NCI-H2227 (cell line): ENCODE measurements at regions not wholly inside any gene's neighbourhood (a gene's known extent, or its start where the extent isn't known, plus 50 kb on each side); places are given as distances from the start of the nearest gene placed in this dataset.
A peak's percentile ranks its signal among the peaks of the same experiment; 100 is the strongest.
"Not testable (repeated sequence)": the region's sequence is repeated elsewhere in the genome, so short reads cannot be mapped to it uniquely, and the experiment has no call there.

ENCODE experiments used
- DNase-seq: peaks from one replicate; lab custom pipeline; 2025; ENCODE audit not compliant: unreplicated experiment; lab: John Stamatoyannopoulos, UW

DNA sequence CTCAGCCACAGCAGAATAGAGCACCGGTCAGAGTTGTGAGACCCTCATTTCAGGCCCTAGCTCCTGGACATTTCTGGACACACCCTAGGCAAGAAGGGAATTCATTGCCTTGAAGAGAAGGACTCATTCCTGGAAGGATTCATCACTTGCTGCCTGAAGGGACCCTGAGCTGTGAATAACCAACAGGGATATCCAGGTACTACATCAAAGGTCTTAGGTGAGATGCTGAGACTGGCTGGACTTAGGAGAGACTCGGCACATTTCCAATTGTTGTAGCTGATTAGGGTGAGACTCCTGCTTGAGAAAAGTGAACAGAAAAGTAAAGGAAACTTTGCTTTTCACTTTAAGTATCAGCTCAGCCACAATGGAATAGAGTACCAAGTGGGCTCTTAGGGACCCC is 208.1 kb upstream of the CDKN2B start:
- DNase-seq, result no peak

DNA sequence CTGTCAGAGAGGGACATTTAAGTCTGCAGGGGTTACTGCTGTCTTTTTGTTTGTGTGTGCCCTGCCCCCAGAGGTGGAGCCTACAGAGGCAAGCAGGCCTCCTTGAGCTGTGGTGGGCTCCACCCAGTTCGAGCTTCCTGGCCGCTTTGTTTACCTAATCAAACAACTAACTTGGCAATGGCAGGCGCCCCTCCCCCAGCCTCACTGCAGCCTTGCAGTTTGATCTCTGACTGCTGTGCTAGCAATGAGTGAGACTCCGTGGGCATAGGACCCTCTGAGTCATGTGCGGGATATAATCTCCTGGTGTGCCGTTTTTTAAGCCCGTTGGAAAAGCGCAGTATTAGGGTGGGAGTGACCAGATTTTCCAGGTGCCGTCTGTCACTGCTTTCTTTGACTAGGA is 216.8 kb upstream of the CDKN2B start:
- not testable (repeated sequence) for DNase-seq

DNA sequence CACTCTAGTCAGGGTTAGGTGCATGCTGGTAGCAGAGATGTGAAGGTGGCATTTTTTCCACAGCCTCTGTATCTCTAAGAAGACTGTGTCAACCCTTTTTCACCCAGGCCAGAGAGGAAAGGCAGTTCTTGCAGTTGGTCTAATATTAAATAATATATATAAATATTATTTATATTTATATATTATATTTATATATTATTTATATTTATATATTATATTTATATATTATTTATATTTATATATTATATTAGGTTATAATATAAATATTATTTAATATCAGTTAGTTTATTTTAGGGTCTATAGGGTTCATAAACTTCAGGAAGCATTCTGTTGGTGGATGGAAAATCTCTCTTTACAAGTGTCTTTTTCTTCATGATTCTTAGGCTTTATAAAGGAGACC is 218.6 kb upstream of the DMRTA1 start:
- no peak for DNase-seq

DNA sequence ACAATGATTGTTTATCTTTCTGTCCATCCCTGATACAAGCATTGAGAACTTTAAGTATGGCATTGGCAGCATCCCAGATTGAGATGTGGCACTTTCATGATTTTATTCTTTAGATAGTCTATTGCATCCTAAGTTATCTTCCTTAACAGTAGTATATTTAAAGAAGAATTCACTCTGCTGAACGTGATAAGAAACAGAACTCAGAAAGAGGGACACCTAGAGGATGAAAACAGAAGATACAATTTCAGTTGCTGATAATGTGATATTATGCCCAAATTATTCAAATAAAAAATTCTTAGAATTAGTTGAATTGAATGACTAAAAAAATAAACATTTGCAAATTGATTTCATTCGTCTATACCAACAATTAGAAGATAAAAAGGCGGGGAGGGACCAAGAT is 218.1 kb upstream of the DMRTA1 start:
- DNase-seq, result no peak

DNA sequence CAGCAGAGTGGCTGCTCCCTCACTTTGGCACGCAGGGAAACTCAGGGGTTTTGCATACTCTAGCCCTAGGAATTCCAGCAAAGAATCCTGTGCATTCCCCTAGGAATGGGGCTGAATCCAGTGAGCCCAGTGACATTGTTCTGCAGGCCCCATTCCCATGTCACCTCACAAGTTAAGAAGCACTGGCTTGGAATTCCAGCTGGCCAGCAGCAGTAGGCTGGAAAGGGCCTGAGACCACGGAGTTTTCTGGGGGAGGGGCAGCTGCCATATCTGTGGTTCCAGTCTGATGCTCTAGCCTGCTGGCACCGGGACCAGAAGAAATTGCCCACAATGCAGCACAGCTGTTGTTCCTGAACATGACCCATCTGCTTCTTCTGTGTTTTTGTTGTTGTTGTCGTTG is 217.6 kb upstream of the DMRTA1 start:
- DNase-seq, result no peak

DNA sequence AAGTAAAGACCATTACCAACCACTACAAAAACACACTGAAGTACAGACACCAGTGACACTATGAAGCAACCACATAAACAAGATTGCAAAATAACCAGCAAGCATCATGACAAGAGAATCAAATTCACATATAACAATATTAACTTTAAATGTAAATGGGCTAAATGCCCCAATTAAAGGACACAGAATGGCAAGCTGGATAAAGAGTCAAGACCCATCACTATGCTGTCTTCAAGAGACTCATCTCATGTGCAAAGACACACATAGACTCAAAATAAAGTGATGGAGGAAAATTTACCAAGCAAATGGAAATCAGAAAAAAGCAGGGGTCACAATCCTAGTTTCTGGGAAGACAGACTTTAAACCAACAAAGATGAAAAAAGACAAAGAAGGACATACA is 215.3 kb upstream of the DMRTA1 start:
- DNase-seq, result not testable (repeated sequence)

DNA sequence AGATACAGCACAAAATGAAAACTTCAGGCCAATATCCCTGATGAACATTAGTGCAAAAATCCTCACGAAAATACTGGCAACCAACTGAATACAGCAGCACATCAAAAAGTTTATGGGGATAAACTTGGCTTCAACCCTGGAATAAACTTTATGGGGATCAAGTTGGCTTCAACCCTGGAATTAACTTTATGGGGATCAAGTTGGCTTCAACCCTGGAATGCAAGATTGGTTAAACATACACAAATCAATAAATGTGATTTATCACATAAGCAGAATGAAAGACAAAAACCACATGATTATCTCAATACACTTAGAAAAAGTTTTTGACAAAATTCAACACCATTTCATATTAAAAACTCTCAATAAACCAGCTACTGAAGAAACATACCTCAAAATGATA is 213.7 kb upstream of the DMRTA1 start:
- no peak for DNase-seq

DNA sequence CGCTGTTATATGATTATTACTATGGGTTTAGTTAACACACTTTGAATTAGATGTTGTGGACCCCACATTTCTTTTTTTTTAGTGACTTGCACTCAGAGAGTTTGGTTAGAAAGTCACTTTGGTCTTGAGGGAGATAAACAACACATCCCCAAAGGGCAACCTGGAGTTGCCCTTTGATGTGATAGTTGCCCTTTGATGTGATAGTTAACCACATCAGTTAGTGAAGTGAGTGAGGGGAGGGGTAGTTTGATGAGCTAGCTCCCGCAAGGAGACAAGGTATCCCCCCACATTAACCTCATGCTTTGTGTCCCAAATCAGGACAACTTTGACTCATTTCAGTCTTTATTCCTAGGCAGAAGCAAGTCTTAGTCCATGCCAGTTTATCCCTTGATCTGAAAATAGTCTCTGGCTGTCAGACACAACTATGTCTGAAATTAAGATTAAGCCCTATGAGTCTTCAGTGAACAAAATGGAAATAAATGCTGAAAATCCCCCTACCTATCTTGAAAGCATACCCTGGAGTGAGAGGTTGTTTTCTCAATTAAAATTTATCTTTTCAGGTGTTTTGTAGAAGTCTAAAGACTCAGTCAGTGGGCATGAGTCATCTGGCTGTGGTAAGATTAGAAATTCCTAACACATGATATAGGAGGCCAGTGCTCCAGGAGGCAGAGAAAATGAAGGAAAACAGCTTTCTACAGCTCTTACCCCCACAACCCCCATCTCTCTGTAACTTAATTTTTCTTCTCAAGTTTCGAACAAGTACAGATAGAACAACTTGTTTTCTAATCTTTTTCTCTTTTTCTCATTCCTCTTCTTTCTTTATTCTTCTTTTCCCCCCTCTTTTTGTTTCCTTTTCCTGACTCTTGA is 208.9 kb upstream of the DMRTA1 start:
- no peak for DNase-seq

DNA sequence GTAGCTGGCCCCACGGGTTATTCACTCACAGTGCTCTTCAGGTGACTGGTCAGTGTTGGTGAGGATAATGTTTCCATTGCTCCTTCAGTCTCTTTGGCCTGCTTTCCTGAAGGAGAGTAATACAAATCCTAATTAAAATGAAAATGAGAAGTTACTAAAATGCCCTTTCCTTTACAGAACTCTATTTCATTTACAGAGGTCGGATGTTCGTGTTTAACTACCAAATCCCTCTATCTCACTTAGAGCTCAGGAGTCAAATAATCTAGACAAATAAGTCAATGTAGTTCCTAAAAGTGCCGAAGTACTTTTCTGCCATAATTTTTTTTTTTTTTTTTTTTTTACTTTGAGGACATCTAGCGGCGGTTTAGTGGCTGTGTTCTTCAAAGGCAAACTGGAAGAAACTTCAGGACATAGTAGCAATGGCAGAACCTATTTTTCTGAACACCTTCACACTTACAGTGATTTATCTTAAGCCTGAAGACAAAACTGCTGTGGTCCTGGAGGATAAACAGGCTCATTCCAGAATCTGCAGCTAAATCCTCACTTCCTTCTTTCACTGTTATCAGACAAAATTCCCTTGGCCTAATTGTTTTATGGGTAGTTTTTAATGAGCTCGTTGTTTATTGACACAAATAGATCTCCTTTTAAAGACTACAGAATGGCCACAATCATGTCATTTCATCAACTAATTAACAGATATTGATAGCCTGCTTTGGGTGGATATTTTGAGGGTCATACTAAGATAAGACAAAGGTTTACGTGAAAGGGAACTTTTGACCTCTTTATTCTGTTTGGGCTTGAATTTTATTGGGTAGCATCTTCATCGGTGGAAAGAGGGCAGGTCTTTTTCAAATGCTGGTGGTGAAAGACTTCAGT is 207.6 kb upstream of the DMRTA1 start:
- DNase-seq, result peak; percentile 17

DNA sequence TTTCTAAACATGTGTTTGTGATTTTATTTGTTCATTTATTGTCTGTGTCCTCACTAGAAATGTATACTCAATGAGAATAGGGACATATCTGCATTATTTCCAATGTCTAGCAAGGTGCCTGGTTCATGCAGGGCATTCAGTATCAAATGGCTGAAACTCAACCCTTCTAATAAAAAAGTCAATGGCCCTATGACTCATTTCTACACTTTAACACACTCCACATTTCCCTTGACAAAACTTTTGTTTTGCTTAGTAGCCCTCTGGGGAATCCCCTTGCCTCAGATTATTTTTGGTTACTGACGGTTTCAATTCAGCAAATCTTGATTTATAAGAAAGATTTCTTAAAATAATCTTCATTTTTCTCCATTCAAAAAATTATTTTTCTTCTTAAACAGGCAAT is 206.0 kb upstream of the DMRTA1 start:
- DNase-seq, result no peak

DNA sequence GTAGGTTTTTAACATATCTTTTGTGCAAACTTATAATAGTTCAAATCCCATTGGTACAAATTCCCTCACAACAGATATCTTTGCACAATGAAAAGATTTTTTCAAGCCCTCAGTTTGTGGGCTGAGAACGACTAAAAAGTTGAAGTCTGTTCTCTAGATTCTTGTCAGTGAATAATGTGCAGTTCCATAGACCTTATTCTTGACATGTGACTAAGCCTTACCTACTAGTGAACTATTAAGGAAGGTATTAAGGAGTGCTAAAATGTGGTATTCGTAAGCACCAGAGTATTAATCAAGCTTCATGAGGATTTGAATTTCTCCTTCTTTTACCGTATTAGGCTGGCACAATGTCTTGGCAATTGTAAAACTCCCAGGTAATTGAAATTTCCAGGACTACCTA is 205.6 kb upstream of the DMRTA1 start:
- no peak for DNase-seq

DNA sequence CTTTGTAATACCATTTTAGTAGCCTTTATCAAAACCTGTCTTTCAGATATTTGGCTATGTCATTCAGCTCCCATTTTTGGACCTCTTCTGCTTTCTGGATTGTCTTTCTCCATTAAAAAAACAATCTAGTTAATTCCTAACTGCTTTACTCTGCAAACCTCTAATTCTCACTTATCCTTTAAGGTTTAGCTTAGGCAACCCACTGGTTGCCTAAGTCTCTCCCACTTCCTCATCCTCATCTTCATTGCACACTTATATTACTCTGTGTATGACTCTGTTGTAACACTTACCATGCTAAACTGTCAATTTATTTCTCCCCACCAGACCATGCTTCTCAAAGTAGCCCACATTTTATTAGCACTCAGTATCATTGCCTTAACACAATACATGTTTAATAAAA is 205.0 kb upstream of the DMRTA1 start:
- no peak for DNase-seq

DNA sequence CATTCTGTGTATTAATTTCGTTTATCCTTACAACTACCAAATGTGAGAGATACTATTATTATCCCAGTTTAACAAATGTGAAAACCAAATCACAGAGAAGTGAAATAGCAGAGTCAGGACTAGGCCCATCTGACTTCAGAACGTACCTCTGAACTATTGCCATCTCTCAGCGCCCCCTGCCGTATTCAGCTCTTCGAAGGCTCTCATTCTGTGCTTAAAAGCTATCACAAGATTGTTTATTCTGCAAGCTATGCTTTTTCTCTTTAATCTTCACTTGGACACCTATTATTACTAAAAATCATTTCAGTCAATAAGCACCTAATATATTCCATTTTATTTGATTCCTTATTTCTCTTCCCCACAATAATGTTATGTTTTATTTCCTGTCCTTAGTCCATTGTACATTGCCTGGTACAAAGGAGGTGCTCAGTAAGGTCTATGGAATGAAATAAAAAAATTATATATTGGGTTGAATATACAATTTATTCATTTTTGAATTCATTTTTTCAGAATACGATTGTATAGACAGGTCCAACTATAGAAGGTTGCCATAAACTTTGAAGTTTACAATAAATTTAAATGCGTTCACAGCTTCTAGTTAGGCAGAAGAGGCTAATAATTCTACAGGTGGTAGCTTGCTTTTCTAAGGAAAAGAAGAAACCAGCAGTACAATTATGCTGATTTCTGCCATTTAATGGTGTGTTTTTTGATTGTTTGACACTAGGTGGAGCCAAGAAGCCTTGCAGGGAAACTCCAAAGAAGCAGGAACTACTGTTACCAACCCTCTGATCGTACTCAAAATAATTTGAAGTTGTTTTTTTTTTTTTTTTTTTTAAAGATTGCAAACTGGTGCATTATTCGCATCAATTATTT is 202.2 kb upstream of the DMRTA1 start:
- DNase-seq, result peak; percentile 6

DNA sequence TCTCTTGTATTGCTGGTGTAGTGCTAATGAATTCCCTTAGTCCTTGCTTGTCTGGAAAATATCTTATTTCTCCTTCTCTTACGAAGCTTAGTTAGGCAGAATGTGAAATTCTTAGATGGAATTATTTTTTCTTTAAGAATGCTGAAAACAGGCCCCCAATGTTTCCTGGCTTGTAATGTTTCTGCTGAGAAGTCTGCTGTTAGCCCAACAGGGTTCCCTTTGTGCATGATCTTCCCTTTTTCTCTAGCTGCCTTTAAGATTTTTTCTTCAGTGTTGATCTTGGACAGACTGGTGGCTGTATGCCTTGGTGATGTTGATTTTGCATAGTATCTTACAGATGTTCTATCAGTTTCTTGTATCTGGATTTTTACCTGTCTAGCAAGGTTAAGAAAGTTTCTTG is 191.3 kb upstream of the DMRTA1 start:
- DNase-seq, result no peak

DNA sequence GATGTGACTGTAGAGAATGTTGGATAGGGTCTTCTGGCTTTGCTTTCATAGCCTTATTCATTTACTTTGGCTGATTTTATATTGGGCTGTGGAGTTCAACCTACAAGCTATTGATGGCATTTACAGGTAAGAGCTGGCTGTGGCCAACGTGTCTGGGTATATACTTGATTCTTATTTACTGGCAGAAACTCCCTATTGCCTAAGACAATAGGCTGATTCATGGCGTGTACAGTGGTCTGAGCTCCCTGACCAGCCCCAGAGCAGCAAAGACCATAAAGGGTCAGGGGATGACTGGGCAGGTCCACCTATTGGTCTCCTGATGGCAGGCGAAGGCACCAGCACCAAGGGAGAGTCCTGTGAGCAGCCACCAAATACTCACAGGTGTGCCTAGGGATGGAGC is 190.2 kb upstream of the DMRTA1 start:
- no peak for DNase-seq

DNA sequence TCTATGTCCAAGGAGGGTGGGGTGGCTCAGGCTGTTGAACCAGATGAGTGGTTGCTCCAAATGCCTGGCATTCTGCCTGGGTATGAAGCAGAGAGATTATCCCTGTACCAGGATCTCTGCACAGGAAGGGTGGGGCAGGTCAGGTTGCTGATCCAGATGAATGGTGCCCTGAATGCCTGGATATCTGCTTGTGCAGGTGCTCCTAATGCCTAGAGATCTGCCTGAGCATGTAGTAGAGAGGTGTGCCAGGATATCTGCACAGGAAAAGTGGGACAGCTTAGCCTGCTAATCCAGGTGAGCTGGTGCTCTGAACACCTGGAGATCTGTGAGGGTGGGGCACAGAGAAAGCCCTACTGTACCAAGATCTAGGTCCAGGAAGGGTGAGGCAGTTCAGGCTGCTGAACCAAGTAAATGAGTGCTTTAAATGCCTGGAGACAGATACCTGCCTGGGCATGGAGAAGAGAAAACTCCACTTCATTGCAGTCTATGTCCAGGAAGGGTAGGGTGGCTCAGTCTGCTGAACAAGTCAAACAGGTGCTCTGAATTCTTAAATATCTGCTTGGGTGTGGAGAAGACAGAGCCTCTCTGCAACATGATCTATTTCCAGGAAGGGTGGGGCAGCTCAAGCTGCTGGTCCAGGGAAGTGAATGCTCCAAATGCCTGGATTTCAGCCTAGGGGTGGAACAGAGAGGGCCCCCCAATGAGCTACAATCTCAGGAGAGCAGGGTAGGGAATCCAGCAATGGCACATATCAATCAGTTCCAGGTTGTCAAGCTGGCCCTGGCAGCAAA is 189.4 kb upstream of the DMRTA1 start:
- no peak for DNase-seq

DNA sequence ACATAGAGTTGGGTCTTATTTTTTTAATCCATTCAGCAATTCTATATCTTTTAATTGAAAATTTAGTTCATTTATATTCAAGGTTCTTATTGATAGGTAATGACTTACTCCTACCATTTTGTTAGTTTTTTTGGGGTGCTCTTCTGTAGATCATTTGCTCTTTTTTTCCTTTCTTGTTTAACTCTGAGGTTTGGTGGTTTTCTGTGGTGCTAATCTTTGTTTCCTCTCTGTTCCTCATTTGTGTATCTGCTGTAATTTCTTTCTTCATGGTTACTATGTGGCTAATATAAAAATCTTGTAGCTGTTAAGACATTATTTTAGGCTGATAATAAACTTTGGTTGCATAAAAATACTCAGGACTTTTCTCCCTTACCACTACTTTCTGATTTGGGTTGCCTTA is 181.6 kb upstream of the DMRTA1 start:
- DNase-seq, result no peak

DNA sequence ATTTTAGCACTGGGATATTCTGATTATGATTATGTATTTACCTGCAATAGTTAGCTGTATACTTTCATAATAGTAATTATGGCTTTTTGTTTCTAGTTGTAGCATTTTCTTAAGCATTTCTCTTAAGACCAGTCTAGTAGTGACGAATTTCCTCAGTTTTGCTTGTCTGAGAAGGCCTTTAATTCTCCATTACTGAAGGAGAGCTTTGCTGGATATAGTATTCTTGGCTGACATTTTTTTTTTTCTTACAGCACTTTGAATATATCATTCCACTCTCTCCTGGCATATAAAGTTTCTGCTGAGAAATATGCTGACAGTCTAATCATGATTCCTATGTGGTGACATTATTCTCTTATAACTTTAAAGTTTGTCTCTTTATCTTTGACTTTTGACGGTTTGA is 181.1 kb upstream of the DMRTA1 start:
- no peak for DNase-seq

DNA sequence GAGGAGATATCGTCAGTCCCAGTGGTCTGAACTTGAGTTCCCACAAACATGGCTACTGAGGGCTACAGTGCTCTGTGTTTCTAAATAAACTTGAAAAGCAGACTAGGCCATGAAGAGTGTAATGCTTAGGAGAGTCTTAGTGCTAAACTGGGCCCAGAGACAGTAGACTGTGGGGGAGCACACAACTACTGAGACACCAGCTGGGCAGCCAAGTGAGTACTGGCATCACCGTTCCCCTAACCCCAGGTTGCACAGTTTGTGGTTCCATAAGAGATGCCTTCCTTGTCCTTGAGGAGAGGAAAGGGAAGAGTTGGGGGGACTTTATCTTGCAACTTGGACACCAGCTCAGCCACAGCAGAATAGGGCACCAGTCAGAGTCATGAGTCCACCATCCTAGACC is 172.1 kb upstream of the DMRTA1 start:
- no peak for DNase-seq

DNA sequence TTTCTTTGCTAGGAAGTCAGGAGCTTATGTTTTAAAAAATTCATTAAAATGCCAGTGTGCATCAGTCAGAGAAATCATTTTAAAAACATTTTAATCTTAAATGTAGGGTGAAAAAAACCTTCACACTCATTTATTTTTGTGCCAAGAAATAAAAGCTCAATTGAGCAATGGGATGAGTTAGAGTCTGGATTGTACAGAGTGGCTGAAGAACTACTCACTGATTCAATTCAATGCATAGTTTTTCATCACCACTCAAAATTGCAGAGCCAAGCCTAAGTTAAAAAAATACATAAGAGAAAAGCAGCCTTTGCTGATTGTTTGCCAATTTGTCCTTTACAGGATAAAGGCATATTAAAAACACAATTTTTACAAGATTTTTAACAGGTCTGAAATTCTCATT is 168.2 kb upstream of the DMRTA1 start:
- no peak for DNase-seq

DNA sequence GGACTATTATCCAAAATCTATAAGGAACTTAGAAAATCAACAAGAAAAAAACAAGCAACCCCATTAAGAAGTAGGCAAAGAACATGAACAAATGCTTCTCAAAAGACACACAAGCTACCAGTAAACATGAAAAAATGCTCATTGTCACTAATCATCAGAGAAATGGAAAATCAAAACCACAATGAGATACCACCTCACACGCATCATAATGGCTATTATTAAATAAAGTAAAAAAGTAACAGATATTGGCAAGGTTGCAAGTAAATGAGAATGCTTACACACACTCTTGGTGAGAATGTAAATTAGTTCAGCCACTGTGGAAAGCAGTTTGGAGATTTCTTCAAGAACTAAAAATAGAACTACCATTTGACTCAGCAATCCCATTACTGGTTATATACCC is 167.0 kb upstream of the DMRTA1 start:
- no peak for DNase-seq
